ENCODE measurements at regions not wholly inside any gene's neighbourhood (a gene's known extent, or its start where the extent isn't known, plus 50 kb on each side); places are given as distances from the start of the nearest gene placed in this dataset.

GRCh38 chr1:55869065-55869464 is 653.9 kb upstream of the USP24 start:
- TF ChIP-seq CTCF (IDR thresholded peaks at IDR 0.05) (no peak), POLR2A (IDR thresholded peaks at IDR 0.05) (no peak)
